Neural cell (in vitro differentiated cells): ENCODE measurements at regions not wholly inside any gene's neighbourhood (a gene's known extent, or its start where the extent isn't known, plus 50 kb on each side); places are given as distances from the start of the nearest gene placed in this dataset.

Source experiments
- EP300 ChIP-seq: fragments of 450-650 bp; conservative IDR thresholded peaks from 2 replicates; pipeline ENCODE4 v1.6.1; 2014; ENCODE audit warnings: antibody characterized with exemption, mild to moderate bottlenecking, moderate library complexity; ENCODE audit not compliant: poor library complexity, severe bottlenecking
- EZH2 ChIP-seq: fragments of 200-600, 300-800 bp; shearing (Covaris generic), sonication (generic); IDR thresholded peaks from 2 replicates; pipeline ENCODE4 v1.6.1; 2014; ENCODE audit warnings: antibody characterized with exemption, low read length, borderline replicate concordance, mild to moderate bottlenecking; ENCODE audit not compliant: insufficient read depth, poor library complexity, severe bottlenecking
- POLR2AphosphoS5 ChIP-seq: IDR thresholded peaks from 2 replicates; pipeline ENCODE4 v1.6.1; 2012
- RAD21 ChIP-seq: fragments of 450-650 bp; conservative IDR thresholded peaks from 2 replicates; pipeline ENCODE4 v1.6.1; 2014; ENCODE audit warnings: antibody characterized with exemption, mild to moderate bottlenecking, moderate library complexity
- TAF1 ChIP-seq: IDR thresholded peaks from 2 replicates; pipeline ENCODE4 v1.6.1; 2012; ENCODE audit warnings: low read depth
- TF ChIP-seq, protein P1 (sequence below): fragments of 450-650 bp; IDR thresholded peaks from 2 replicates; pipeline ENCODE4 v1.5.1; 2014; ENCODE audit warnings: antibody characterized with exemption, mild to moderate bottlenecking, moderate library complexity; ENCODE audit not compliant: poor library complexity, severe bottlenecking

DNA sequence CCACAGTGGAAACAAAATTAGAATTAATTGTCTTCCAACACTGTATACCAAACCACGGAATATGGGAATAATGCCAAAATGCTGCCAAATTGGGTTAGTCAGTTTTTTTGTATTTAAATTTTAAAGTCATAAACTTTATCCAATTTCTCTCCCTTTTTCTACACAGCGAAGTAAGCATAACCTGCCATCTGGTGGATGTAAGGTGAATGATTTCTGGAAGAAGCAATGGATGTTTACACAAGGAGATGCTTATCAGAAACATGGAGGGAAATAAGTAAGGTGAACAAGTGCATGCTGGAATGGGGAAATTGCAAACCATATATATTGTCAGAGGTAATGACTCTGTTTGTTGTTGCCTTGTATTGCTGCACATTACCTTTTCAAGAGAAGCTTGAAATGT lies 691.9 kb downstream of the TECRL start:
- TF ChIP-seq, protein P1, sequence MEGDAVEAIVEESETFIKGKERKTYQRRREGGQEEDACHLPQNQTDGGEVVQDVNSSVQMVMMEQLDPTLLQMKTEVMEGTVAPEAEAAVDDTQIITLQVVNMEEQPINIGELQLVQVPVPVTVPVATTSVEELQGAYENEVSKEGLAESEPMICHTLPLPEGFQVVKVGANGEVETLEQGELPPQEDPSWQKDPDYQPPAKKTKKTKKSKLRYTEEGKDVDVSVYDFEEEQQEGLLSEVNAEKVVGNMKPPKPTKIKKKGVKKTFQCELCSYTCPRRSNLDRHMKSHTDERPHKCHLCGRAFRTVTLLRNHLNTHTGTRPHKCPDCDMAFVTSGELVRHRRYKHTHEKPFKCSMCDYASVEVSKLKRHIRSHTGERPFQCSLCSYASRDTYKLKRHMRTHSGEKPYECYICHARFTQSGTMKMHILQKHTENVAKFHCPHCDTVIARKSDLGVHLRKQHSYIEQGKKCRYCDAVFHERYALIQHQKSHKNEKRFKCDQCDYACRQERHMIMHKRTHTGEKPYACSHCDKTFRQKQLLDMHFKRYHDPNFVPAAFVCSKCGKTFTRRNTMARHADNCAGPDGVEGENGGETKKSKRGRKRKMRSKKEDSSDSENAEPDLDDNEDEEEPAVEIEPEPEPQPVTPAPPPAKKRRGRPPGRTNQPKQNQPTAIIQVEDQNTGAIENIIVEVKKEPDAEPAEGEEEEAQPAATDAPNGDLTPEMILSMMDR = peak; percentile 69
- TF ChIP-seq EZH2 (no peak), RAD21 (peak; percentile 69), TAF1 (no peak), EP300 (no peak), POLR2AphosphoS5 (no peak)
